ENCODE measurements at regions not wholly inside any gene's neighbourhood (a gene's known extent, or its start where the extent isn't known, plus 50 kb on each side); places are given as distances from the start of the nearest gene placed in this dataset.

DNA sequence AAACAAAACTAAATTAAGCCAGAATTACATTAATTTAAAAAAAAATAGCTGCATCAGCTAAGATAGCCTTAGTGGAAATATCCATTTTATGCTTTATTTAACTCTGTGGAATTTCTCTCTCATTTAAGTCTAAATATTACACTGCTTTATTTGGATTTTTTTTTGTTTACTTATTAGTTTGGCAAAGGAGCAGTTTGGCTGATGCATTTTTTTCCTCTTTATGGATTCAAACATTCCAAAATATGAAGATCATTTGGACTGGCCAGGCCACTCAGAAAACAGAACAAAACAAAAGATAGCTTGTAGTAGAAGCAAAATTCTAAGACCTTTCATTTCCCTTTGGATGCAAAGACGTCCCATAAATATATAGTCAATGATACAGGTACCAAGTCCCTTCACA lies 707.3 kb upstream of the UBE2E2 start:
- Histone ChIP-seq H2BK5ac (ENCODE audit: low read depth, low read length) (no peak overlapping the region), H2BK12ac (ENCODE audit: low read depth, low read length) (no peak overlapping the region), H3K56ac (replicated peaks; ENCODE audit: insufficient read length, low read depth, low read length) (no peak overlapping the region), H4K91ac (replicated peaks; ENCODE audit: insufficient read length, low read length) (no peak overlapping the region), H2BK20ac (ENCODE audit: low read length) (no peak overlapping the region), H2AK5ac (ENCODE audit: low read depth, low read length) (no peak overlapping the region), H3K27ac (ENCODE audit: low read depth, low read length) (no peak overlapping the region), H3K23ac (ENCODE audit: insufficient read length) (no peak overlapping the region), H3K4me2 (ENCODE audit: insufficient read depth in 1 of 2, low read depth in 2 of 2, low read length in 2 of 2) (no peak overlapping the region; a peak in 1 of 4 replicates), H3K79me1 (ENCODE audit: low read depth, low read length) (no peaks in the 10 kb centered on the region), H3K14ac (ENCODE audit: insufficient read length) (no peak overlapping the region), H4K20me1 (replicated peaks in 1 of 2; ENCODE audit: control insufficient read depth in 1 of 2, insufficient read depth in 2 of 2, low read length in 2 of 2) (no peaks in the 10 kb centered on the region), H4K8ac (ENCODE audit: extremely low read depth, insufficient read depth, low read length) (no peak overlapping the region), H2BK15ac (ENCODE audit: low read length) (no peak overlapping the region), H3K9ac (replicated peaks in 1 of 4; ENCODE audit: extremely low read depth in 1 of 4, low read depth in 3 of 4, low read length in 3 of 4) (no peak overlapping the region), H3K4me3 (ENCODE audit: extremely low read depth in 1 of 4, insufficient read depth in 2 of 4, low read depth in 3 of 4, low read length in 4 of 4) (no peak overlapping the region), H3K23me2 (ENCODE audit: low read depth, low read length) (no peaks in the 10 kb centered on the region), H2AFZ (ENCODE audit: low read length) (no peak overlapping the region), H3K36me3 (ENCODE audit: control insufficient read depth in 2 of 4, insufficient read depth in 4 of 4, low read length in 3 of 4) (no peaks in the 10 kb centered on the region), H3K18ac (ENCODE audit: extremely low read depth, low read length) (no peak overlapping the region), H3K4ac (replicated peaks; ENCODE audit: insufficient read length, low read depth, low read length) (no peak overlapping the region), H3K27me3 (replicated peaks in 1 of 4; ENCODE audit: control insufficient read depth in 3 of 4, extremely low read depth in 1 of 4, insufficient read depth in 3 of 4, low read length in 3 of 4) (peaks cover 3 to 19% (median 11%) of the 10 kb centered on the region in 4 experiments; a peak in 5 of 7 replicates), H4K5ac (ENCODE audit: insufficient read length, low read depth, low read length) (no peak overlapping the region), H3K9me3 (ENCODE audit: insufficient read depth in 2 of 2, low read depth in 1 of 2, low read length in 1 of 2) (no peaks in the 10 kb centered on the region), H3K79me2 (ENCODE audit: control insufficient read depth in 1 of 2, insufficient read depth in 2 of 2, low read length in 2 of 2) (no peaks in the 10 kb centered on the region), H2BK120ac (replicated peaks; ENCODE audit: low read depth, low read length) (no peak overlapping the region), H3K4me1 (replicated peaks in 1 of 4; ENCODE audit: control insufficient read depth in 3 of 4, insufficient read depth in 4 of 4, low read length in 3 of 4) (peaks cover 0 to 3% (median 0%) of the 10 kb centered on the region in 4 experiments; a peak in 2 of 7 replicates)
- CTCF ChIA-PET (ENCODE audit: partially characterized antibody): interaction anchor here (0.8 kb wide), 1 partner anchor 10 kb away, joined by 3 read pairs; no protein-coding TSS in a partner anchor
- FAIRE-seq: no peak
- TF ChIP-seq CEBPB (IDR thresholded peaks at IDR 0.05; ENCODE audit: low read depth, low read length) (no peak), GABPA (IDR thresholded peaks at IDR 0.05; ENCODE audit: borderline replicate concordance, insufficient read depth, low read length) (no peak), BRCA1 (IDR thresholded peaks at IDR 0.05; ENCODE audit: low read depth, low read length) (no peak)
- WGBS, 2 experiments (ENCODE audit: extremely low coverage in 1 of 2, insufficient coverage in 1 of 2, insufficient read length in 1 of 2, insufficient replicate concordance in 2 of 2, low coverage in 1 of 2, low lambda C conversion rate in 2 of 2, missing lambda C conversion rate in 1 of 2): 56% methylated on average over 1 of the region's 1 CpG; no CpG with 5 or more reads in 1 of the 2 experiments
- POLR2A ChIA-PET (ENCODE audit: partially characterized antibody): no interaction called here
- DNase-seq (ENCODE audit: low read depth in 1 of 2, low spot score in 2 of 2): no peak

Data from H1 (cell line).